Left ventricle myocardium superior (tissue), 1 donor: ENCODE measurements at regions not wholly inside any gene's neighbourhood (a gene's known extent, or its start where the extent isn't known, plus 50 kb on each side); places are given as distances from the start of the nearest gene placed in this dataset.
A peak's percentile ranks its signal among the peaks of the same experiment; 100 is the strongest.
"Not testable (repeated sequence)": the region's sequence is repeated elsewhere in the genome, so short reads cannot be mapped to it uniquely, and the experiment has no call there.

Experiments
- ATAC-seq: fragments of 200-7000 bp; cut with Tn5 transposase; one replicate; pipeline ENCODE4 v1.9.1; 2020; ENCODE audit warnings: mild to moderate bottlenecking, moderate library complexity
- DNase-seq: peaks from one replicate; pipeline ENCODE4 v3.0.0-alpha.2; 2020
- intact Hi-C: fragments of 100-400 bp; cut with micrococcal nuclease; formaldehyde crosslinking; loops from one replicate; pipeline ENCODE4 v1.11.0; 2022
- donor health status: DM: no; HTN: yes; CAD: no; lungs with severe emphysema.

DNA sequence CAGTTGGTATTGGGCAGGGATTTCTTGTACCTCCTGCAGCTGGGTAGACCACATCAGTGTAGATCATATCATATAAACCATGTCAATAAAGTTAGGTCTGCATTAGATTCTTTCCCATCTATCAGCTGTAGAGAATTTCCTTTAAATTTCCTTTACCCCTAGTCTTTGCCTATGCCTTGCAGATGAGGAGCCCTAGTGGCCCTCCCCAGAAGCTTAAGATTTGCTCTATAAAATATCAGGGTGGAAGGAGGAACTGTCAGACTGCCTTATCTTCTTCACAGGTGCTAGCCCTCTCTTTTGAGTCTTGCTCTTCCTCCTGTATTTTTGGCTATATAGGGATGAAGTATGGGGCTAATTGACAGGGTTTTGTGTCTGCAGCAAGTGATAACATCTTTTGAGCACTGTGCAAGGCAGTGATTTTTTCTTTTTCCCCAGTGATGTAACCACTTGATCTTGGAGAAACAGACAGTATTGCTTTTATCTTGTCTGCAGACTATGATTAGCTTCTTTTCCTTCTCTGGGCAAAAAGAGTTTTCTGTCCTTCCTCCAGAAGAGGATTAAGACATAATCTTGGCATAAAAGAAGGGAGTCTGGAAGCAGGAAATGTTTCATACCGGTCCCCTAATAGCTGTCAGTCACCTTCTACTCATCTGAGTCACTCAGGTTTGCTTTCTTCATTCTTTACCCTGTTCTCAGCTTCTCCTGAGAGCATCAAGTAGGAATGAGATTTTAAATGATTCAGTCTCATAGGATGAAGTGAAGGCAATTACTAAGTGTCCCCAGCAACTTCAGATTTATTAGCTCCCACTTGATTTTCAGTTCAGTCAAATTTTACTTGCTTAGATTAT is 286.4 kb downstream of the CDH19 start:
- ATAC-seq (no peak), DNase-seq (no peak)
- intact Hi-C loops, result no loop called here

DNA sequence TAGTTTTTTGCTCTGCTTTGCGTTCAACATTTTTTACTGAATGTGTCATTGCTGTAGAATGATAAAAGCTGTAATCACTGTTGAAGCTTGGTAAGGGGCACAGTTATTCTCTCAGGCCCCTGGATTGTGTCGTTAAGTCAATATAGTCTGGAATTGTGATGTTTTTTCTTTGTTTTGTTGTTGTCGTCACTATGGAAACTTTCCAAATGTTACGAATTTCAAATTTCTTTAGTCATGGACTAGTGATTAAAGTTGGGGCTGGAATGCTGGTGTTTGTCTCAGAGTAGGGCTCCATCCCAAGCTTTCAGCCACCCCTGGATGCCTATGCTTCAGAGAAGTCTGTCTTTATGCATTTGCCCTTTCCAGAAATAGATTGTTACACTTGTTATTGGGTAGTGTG is 287.2 kb downstream of the CDH19 start:
- ATAC-seq (no peak), DNase-seq (no peak)
- intact Hi-C loops, result no loop called here

- DNase-seq, result no peak
- intact Hi-C loops, result no loop called here
- no peak for ATAC-seq
Measured at GRCh38 chr18:66300141-66300540, 303.7 kb downstream of the CDH19 start.

GRCh38 chr18:66280470-66280869 is 323.4 kb downstream of the CDH19 start:
- DNase-seq (no peak), ATAC-seq (peak; percentile 83)
- intact Hi-C loops, result loop anchor here (10.0 kb wide), 1 partner anchor 156 kb away; no protein-coding TSS in a partner anchor

DNA sequence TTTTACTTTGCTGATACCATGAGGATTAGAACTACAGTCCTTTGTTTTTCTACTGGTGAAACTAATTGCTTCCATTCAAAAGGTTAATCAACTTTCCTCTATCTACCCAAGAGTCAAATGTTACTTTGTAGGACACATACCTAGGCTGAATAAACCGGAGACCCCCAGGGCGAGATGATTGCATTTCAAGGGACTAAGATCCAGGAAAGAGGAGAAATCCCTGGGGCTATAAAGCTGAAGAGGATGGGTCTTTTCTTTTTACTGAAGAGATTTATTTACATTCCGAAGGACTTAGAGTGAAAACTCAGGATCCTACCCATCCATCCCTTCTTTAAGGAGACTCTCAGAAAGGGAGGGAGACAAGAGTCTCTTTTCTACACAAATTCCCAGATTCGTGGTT is 331.9 kb downstream of the CDH19 start:
- intact Hi-C loops, result no loop called here
- ATAC-seq, result no peak
- no peak for DNase-seq

DNA sequence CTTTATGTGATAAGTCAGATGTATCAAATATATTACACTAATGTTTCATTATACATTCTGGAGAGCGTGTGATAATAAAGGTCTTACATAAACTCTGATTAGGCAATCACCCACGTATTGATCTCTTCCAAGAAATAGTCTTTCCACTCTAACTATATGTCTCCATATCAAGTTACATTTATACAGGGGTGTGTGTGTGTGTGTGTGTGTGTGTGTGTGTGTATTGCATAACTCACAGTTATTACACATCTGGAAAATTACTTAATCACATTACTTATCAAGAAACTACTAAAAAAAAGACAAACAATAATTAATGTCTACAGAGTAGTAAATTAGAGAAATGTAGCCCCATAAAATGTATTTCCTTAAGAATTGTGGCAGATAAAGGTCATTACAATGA is 339.8 kb downstream of the CDH19 start:
- intact Hi-C loops, result no loop called here

GRCh38 chr18:66254121-66254520 is 349.8 kb downstream of the CDH19 start:
- intact Hi-C loops, result no loop called here
- no peak for DNase-seq
- ATAC-seq, result no peak

More for the DNA sequence above, 339.8 kb downstream of the CDH19 start:
- ATAC-seq (no peak), DNase-seq (no peak)

- intact Hi-C loops, result no loop called here
- ATAC-seq (no peak), DNase-seq (no peak)
Measured at GRCh38 chr18:66252703-66253102, 351.2 kb downstream of the CDH19 start.

GRCh38 chr18:66235206-66235605 is 368.7 kb downstream of the CDH19 start:
- ATAC-seq (no peak), DNase-seq (no peak)
- intact Hi-C loops, result no loop called here

- no peak for DNase-seq
- ATAC-seq, result no peak
- intact Hi-C loops, result no loop called here
Measured at GRCh38 chr18:66226782-66227181, 377.1 kb downstream of the CDH19 start.

- ATAC-seq, DNase-seq, intact Hi-C loops: not testable (repeated sequence)
Measured at GRCh38 chr18:66223317-66223716, 380.6 kb downstream of the CDH19 start.

DNA sequence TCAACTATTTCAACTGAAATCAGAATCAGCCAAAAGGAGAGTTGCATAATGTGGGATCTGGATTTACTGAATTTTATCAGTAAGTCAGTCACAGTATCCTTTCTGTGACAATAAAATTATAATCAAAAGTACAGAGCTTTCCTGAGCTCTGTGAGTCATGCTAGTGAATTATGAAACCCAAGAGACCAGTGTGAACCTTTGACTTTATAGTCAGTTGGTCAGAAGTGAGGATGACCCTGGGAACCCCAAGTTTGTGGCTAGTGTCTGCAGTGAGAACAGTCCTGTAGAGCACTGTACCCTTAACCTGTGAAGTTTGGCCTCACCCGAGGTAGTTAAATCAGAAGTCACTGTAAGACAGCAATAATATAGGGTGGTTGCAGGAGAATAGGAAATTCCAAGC is 381.7 kb downstream of the CDH19 start:
- DNase-seq (no peak), ATAC-seq (no peak)
- intact Hi-C loops, result no loop called here

DNA sequence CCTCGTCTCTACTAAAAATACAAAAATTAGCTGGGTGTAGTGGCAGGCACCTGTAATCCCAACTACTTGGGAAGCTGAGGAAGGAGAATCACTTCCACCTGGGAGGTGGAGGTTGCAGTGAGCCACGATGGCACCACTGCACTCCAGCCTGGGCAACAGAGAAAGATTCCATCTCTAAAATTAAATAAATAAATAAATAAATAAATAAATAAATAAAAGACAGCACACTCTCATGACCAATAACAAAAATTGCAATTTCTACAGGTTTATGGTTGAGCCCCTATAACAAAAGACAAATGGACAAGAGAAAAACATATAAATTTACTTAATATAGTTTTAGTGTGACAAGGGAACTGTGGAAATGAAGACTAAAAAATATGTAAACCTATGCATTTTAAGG is 384.1 kb downstream of the CDH19 start:
- intact Hi-C loops, result no loop called here
- ATAC-seq, result no peak
- no peak for DNase-seq

GRCh38 chr18:66211749-66212148 is 392.1 kb downstream of the CDH19 start:
- intact Hi-C loops, result no loop called here
- no peak for DNase-seq
- no peak for ATAC-seq

DNA sequence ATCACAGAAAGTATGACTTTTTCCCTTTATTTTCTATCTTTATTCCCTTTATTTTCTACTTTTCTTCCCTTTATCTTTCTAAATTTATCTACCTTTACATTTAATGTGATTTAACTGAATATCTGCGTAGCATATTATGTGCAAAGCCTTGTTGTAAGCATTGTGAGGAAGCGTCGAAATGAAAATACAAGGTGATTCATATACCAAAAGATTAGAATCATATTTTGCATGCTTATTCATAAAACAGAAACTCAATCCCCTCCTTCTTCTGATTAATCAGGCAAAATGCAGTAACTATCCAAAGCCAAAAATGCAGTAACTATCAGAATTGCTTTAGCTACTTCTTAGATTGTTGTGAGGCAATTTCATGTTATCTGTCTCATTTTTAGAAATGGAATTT is 393.0 kb downstream of the CDH19 start:
- ATAC-seq (no peak), DNase-seq (no peak)
- intact Hi-C loops, result no loop called here

DNA sequence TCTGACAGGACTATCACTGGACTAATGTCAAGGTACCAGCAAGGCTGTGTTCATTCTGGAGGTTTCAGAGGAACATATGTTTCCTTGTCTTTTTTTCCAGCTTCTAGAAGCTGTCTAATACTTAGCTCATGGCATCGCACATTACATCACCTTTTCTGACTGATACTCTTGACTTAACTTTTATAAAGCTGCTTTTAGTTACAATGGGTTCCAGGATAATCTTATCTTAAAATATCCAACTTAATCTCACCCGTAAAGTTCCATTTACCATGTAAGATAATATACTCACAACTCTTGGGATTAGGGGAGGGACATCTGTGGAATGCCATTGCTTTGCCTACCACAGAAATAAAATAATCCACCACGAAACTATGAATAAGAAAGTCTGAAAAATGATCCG is 394.2 kb downstream of the CDH19 start:
- intact Hi-C loops, result no loop called here

DNA sequence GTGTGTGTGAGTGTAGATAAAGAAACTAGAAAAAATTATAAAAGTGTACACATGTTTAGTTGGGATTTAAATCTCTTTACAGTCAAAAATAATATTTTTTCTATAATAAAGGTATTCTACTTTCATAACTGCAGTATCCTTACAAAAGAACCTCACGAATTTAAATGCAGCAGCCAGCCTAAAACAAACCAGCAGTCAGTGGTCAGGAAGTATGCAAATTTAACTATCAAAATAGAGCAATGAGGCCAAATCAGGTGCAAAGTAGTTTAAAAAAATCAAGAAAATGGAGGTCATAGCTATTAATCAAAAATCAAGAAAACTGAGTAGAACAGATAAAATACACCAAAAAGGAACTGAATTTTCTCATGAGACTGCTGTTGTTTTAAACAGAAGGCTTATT is 407.1 kb downstream of the CDH19 start:
- DNase-seq (no peak), ATAC-seq (no peak)
- intact Hi-C loops, result no loop called here

More for the DNA sequence above, 394.2 kb downstream of the CDH19 start:
- ATAC-seq, result no peak
- no peak for DNase-seq

GRCh38 chr18:66193938-66194337 is 410.0 kb downstream of the CDH19 start:
- ATAC-seq, result no peak

DNA sequence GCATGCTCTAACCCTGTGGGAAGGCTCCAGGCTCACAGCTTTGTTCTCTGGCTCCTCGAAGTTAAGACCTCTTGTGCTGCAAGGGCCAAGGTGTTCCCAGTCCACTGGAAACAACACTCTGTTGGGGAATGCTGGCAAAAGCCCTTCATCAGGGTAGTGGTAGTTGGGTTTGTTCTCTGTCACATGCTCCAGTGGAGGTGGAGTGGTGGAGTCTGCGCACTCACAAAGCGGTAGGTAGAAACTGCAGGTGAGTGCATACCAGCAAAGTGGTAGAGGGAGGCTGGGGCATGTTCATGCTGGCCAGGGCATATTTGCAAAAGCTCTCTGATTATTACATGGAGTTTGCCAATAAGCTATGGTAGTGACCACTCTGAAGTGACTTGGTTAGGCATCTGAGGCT is 410.5 kb downstream of the CDH19 start:
- intact Hi-C loops, result no loop called here
- ATAC-seq, result no peak
- DNase-seq, result no peak

More at GRCh38 chr18:66193938-66194337, 410.0 kb downstream of the CDH19 start:
- no peak for DNase-seq
- intact Hi-C loops, result no loop called here

- intact Hi-C loops, result no loop called here
- peak; percentile 97 for ATAC-seq
- DNase-seq, result no peak
Measured at GRCh38 chr18:66168685-66169235, 417.9 kb downstream of the CDH7 start.
